IPS-NIHi11 (cell line): ENCODE measurements at regions not wholly inside any gene's neighbourhood (a gene's known extent, or its start where the extent isn't known, plus 50 kb on each side); places are given as distances from the start of the nearest gene placed in this dataset.

Source experiments
- DNase-seq: peaks from one replicate; pipeline ENCODE4 v3.0.0; 2012; ENCODE audit warnings: mixed read lengths, low spot score

GRCh38 chr2:195606179-195606578, 50.8 kb upstream of the SLC39A10 start:
- DNase-seq: no peak

- no peak for DNase-seq
Measured at GRCh38 chr2:195604706-195605105, 52.3 kb upstream of the SLC39A10 start.

- no peak for DNase-seq
Measured at GRCh38 chr2:195603998-195604397, 53.0 kb upstream of the SLC39A10 start.

- DNase-seq: no peak
Measured at GRCh38 chr2:195603408-195603807, 53.6 kb upstream of the SLC39A10 start.

GRCh38 chr2:195602687-195603086, 54.3 kb upstream of the SLC39A10 start:
- no peak for DNase-seq

- no peak for DNase-seq
Measured at GRCh38 chr2:195601361-195601760, 55.7 kb upstream of the SLC39A10 start.

GRCh38 chr2:195600778-195601177, 56.2 kb upstream of the SLC39A10 start:
- DNase-seq: no peak

GRCh38 chr2:195596840-195597239, 60.2 kb upstream of the SLC39A10 start:
- no peak for DNase-seq

GRCh38 chr2:195595825-195596224, 61.2 kb upstream of the SLC39A10 start:
- no peak for DNase-seq

- no peak for DNase-seq
Measured at GRCh38 chr2:195594919-195595694, 61.9 kb upstream of the SLC39A10 start.

GRCh38 chr2:195594248-195594647, 62.8 kb upstream of the SLC39A10 start:
- no peak for DNase-seq

- no peak for DNase-seq
Measured at GRCh38 chr2:195592105-195592504, 64.9 kb upstream of the SLC39A10 start.

- no peak for DNase-seq
Measured at GRCh38 chr2:195590861-195591205, 66.2 kb upstream of the SLC39A10 start.

- no peak for DNase-seq
Measured at GRCh38 chr2:195590199-195590860, 66.7 kb upstream of the SLC39A10 start.

- no peak for DNase-seq
Measured at GRCh38 chr2:195587966-195588365, 69.1 kb upstream of the SLC39A10 start.

GRCh38 chr2:195586062-195586714, 70.8 kb upstream of the SLC39A10 start:
- DNase-seq: peak; percentile 33

GRCh38 chr2:195582188-195582587, 74.8 kb upstream of the SLC39A10 start:
- DNase-seq: no peak

- DNase-seq: no peak
Measured at GRCh38 chr2:195579776-195580555, 77.1 kb upstream of the SLC39A10 start.

GRCh38 chr2:195575879-195576401, 81.1 kb upstream of the SLC39A10 start:
- DNase-seq: peak; percentile 28

GRCh38 chr2:195575016-195575415, 82.0 kb upstream of the SLC39A10 start:
- DNase-seq: no peak

- no peak for DNase-seq
Measured at GRCh38 chr2:195574312-195574711, 82.7 kb upstream of the SLC39A10 start.
